ENCODE measurements at regions not wholly inside any gene's neighbourhood (a gene's known extent, or its start where the extent isn't known, plus 50 kb on each side); places are given as distances from the start of the nearest gene placed in this dataset.
A peak's percentile ranks its signal among the peaks of the same experiment; 100 is the strongest.

DNA sequence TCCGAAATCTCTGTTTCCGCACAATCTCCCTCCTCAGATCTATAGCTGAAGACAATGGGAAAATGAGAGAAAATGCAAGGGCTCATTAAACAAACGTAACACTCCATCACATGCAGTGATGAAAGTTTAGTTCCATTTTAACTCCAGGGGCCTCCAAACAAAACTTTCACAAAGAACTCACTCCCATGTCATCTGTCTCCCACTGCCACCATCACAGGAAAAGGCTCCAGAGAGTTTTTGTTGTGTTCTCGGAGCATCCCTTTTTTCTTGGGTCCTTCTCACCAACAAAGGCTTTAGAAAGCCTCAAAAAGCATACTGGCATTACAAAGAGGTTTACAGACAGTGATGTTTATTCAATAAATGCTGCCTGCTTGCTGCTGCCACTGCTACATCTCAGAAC lies 339.6 kb downstream of the TPBG start:
- WGBS: 78% methylated on average over 4 of the region's 4 CpGs
- no peaks in the 10 kb centered on the region for H3K27me3 ChIP-seq (ENCODE audit: insufficient read depth, low read length)

DNA sequence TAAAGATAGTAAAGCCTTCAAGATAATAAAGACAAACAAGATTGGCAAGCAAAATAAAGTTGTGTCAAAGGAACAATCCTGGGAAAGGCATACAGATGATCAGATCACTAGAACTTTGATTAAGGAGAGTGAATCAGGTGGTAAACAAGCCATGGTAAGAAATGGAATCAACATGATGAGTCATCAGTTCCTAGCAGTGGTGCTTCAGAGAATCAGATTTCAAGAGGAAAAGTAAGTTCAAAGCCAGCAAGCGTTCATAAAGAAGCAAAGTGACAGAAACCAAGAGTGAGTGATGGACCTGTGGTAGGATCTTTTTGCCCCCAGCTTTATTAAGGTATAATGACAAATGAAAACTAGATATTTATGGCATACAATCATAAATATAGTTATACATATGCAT lies 340.4 kb downstream of the TPBG start:
- Histone ChIP-seq H3K27ac (ENCODE audit: low read depth, low read length) (no peak overlapping the region), H3K27me3 (ENCODE audit: insufficient read depth, low read length) (no peaks in the 10 kb centered on the region), H3K4me1 (ENCODE audit: insufficient read depth, low read length) (0 out of 2 replicates have a peak, but pooled peaks cover 6% of the 10 kb centered on the region), H3K36me3 (ENCODE audit: insufficient read depth, low read length) (no peaks in the 10 kb centered on the region), H3K9me3 (ENCODE audit: insufficient read depth, low read depth, low read length) (peaks cover 12% of the 10 kb centered on the region), H3K4me3 (ENCODE audit: low read length) (no peak overlapping the region), H3K9ac (ENCODE audit: low read depth, low read length) (no peak overlapping the region)
- WGBS: 86% methylated on average over 1 of the region's 1 CpG

More for the DNA sequence above, 339.6 kb downstream of the TPBG start:
- H3K9ac ChIP-seq (ENCODE audit: low read depth, low read length): no peak overlapping the region
- H3K27ac ChIP-seq (ENCODE audit: low read depth, low read length): no peak overlapping the region
- 0 out of 2 replicates have a peak, but pooled peaks cover 6% of the 10 kb centered on the region for H3K4me1 ChIP-seq (ENCODE audit: insufficient read depth, low read length)
- peaks cover 8% of the 10 kb centered on the region for H3K9me3 ChIP-seq (ENCODE audit: insufficient read depth, low read depth, low read length)
- H3K4me3 ChIP-seq (ENCODE audit: low read length): no peak overlapping the region
- no peaks in the 10 kb centered on the region for H3K36me3 ChIP-seq (ENCODE audit: insufficient read depth, low read length)

DNA sequence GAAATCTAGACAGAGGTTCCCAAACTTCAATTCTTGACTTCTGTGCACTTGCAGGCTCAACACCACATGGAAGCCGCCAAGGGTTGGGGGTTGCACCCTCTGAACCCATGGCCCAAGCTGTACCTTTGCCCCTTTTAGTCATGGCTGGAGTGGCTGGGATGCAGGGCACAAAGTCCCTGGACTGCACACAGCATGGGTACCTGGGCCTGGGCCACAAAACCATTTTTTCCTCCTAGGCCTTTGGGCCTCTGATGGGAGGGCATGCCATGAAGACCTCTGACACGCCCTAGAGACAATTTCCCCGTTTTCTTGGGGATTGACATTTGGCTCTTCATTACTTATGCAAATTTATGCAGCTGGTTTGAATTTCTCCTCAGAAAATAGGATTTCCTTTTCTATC lies 342.0 kb downstream of the TPBG start:
- Histone ChIP-seq H3K27me3 (ENCODE audit: insufficient read depth, low read length) (no peaks in the 10 kb centered on the region), H3K36me3 (ENCODE audit: insufficient read depth, low read length) (no peaks in the 10 kb centered on the region), H3K9me3 (ENCODE audit: insufficient read depth, low read depth, low read length) (peaks cover 14% of the 10 kb centered on the region), H3K4me3 (ENCODE audit: low read length) (no peak overlapping the region), H3K27ac (ENCODE audit: low read depth, low read length) (no peak overlapping the region), H3K4me1 (ENCODE audit: insufficient read depth, low read length) (0 out of 2 replicates have a peak, but pooled peaks cover 6% of the 10 kb centered on the region), H3K9ac (ENCODE audit: low read depth, low read length) (no peak overlapping the region)
- 98% methylated on average over 3 of the region's 3 CpGs for WGBS

DNA sequence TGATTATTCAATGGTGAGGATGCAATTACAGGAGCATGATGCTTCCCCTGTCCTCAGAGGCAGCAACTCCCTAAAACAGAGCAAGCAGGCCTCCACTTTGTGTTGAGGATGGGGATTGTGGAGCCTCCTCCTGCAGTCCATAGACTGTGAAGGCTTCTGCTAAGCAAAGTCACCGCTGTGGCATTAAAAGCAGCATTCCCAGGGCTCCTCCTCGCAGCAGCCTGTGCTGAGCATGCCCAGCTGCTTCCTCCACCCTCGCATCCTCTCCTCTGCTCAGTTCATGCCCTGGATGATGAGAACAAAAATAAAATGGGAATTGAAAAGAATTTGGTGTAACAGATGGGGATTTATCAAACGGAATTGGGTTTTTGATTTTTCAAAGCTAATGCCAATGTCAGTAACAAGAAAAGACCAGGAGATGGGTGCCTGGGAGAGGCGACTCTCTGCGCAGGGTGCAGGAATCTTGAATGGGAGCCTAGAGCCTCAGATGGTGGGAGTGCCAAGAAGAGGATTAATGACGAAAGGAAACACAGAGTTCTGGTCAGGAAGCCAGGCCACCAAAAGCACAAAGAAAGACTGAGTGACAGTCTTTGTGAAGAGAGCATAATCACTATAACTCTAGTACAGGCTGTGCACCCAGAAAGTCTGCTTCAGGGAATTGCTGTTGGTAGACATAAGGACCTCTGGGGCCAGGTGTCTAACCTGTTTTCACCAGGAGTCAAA lies 347.6 kb downstream of the TPBG start:
- Histone ChIP-seq H3K9ac (ENCODE audit: low read depth, low read length) (no peak overlapping the region), H3K27me3 (ENCODE audit: insufficient read depth, low read length) (no peaks in the 10 kb centered on the region), H3K9me3 (ENCODE audit: insufficient read depth, low read depth, low read length) (peaks cover 25% of the 10 kb centered on the region), H3K4me1 (ENCODE audit: insufficient read depth, low read length) (no peaks in the 10 kb centered on the region), H3K36me3 (ENCODE audit: insufficient read depth, low read length) (no peaks in the 10 kb centered on the region), H3K4me3 (ENCODE audit: low read length) (no peak overlapping the region), H3K27ac (ENCODE audit: low read depth, low read length) (no peak overlapping the region)
- 94% methylated on average over 7 of the region's 7 CpGs for WGBS

DNA sequence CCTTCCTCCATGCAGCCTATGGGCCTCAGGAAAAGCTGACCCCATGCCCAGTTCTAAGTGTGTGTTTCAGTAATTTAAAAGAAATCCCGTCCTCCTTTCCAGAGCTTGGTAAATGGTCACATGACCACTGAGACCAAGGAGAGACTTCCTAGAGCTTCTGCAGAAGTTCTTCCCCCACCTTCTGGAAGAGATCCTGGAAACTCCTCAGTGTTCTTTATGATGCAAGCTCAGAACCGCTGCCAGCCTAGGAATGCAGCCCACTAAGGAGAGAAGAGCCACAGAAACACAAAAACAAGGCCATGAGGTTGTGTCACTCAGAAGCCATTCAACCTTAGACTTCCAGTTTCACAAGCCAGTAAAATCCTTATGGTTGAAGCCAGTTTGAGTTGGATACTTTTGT lies 348.4 kb downstream of the TPBG start:
- WGBS: 68% methylated on average over 2 of the region's 2 CpGs
- H3K9ac ChIP-seq (ENCODE audit: low read depth, low read length): no peak overlapping the region
- no peak overlapping the region for H3K27ac ChIP-seq (ENCODE audit: low read depth, low read length)
- H3K36me3 ChIP-seq (ENCODE audit: insufficient read depth, low read length): no peaks in the 10 kb centered on the region
- no peaks in the 10 kb centered on the region for H3K27me3 ChIP-seq (ENCODE audit: insufficient read depth, low read length)
- no peak overlapping the region for H3K4me3 ChIP-seq (ENCODE audit: low read length)
- peaks cover 26% of the 10 kb centered on the region for H3K9me3 ChIP-seq (ENCODE audit: insufficient read depth, low read depth, low read length)
- H3K4me1 ChIP-seq (ENCODE audit: insufficient read depth, low read length): no peaks in the 10 kb centered on the region

DNA sequence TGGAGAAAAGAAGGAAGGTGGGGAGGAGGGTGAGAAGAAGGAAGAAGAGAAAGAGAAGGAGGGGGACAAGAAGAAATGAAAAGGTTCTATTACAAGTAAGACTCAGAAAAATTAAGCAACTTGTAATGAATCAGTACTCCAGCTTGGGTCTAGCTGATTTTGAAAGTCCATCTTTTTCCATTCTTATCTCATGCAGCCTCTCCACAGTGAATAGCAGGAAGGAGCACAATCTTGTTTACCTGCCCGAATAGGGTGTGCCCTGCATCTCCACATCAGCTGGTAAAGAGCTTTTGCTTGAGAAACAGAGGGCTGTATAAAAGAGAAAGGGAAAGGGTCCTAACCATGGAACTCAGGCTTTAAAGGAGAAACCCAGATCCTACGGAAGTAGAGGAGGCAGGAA lies 348.8 kb downstream of the TPBG start:
- H3K27ac ChIP-seq (ENCODE audit: low read depth, low read length): no peak overlapping the region
- no peaks in the 10 kb centered on the region for H3K4me1 ChIP-seq (ENCODE audit: insufficient read depth, low read length)
- H3K9me3 ChIP-seq (ENCODE audit: insufficient read depth, low read depth, low read length): peaks cover 26% of the 10 kb centered on the region
- WGBS: 85% methylated on average over 2 of the region's 2 CpGs
- no peaks in the 10 kb centered on the region for H3K36me3 ChIP-seq (ENCODE audit: insufficient read depth, low read length)
- H3K27me3 ChIP-seq (ENCODE audit: insufficient read depth, low read length): no peaks in the 10 kb centered on the region
- H3K9ac ChIP-seq (ENCODE audit: low read depth, low read length): no peak overlapping the region
- H3K4me3 ChIP-seq (ENCODE audit: low read length): no peak overlapping the region

DNA sequence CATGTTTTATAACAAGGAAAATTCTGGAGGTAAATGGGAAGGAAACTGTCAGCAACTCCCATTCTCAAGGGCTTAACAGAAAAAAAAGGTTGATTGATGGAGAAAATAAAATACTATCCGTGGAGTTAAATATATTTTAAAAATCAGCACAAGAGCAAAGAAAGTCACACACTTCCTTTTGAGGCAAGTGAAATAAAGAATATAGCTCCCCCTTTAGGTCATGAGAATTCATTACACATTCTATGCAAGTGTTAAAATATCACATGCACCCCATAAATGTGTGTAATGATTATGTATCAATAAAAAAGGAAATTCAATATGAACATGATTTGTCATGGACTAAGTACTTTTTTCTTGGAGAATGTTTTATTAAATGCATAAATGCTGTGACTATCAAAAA lies 349.2 kb downstream of the TPBG start:
- no peaks in the 10 kb centered on the region for H3K4me1 ChIP-seq (ENCODE audit: insufficient read depth, low read length)
- H3K4me3 ChIP-seq (ENCODE audit: low read length): no peak overlapping the region
- no peaks in the 10 kb centered on the region for H3K36me3 ChIP-seq (ENCODE audit: insufficient read depth, low read length)
- peaks cover 26% of the 10 kb centered on the region for H3K9me3 ChIP-seq (ENCODE audit: insufficient read depth, low read depth, low read length)
- WGBS: no CpG with 5 or more reads among the region's 1 CpG
- H3K9ac ChIP-seq (ENCODE audit: low read depth, low read length): no peak overlapping the region
- no peak overlapping the region for H3K27ac ChIP-seq (ENCODE audit: low read depth, low read length)
- H3K27me3 ChIP-seq (ENCODE audit: insufficient read depth, low read length): no peaks in the 10 kb centered on the region

DNA sequence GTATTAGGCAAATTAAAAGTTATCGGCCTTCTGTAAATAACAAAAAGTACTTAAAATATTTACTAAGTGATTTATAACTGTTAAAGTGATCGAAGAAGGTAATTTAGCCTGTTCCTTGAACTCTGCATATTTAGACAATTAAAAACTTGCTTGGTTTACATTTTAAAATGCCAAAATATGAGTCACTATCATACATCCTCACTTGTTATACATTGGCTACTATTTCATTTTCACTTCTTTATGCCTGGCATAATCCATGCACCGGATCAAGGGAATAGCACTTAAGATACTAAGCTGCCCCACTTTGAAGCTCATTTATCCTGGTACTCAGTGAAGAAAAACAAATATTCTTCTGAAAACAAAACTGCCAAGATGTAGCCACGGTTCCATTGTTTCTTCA lies 344.6 kb downstream of the UBE3D start:
- Histone ChIP-seq H3K9me3 (ENCODE audit: insufficient read depth, low read depth, low read length) (peaks cover 2% of the 10 kb centered on the region; the same call in 1 of the 2 replicates), H3K4me3 (ENCODE audit: low read length) (no peak overlapping the region), H3K27ac (ENCODE audit: low read depth, low read length) (no peak overlapping the region), H3K9ac (ENCODE audit: low read depth, low read length) (no peak overlapping the region), H3K36me3 (ENCODE audit: insufficient read depth, low read length) (no peaks in the 10 kb centered on the region), H3K27me3 (ENCODE audit: insufficient read depth, low read length) (no peaks in the 10 kb centered on the region), H3K4me1 (ENCODE audit: insufficient read depth, low read length) (no peaks in the 10 kb centered on the region)
- 89% methylated on average over 3 of the region's 4 CpGs for WGBS

DNA sequence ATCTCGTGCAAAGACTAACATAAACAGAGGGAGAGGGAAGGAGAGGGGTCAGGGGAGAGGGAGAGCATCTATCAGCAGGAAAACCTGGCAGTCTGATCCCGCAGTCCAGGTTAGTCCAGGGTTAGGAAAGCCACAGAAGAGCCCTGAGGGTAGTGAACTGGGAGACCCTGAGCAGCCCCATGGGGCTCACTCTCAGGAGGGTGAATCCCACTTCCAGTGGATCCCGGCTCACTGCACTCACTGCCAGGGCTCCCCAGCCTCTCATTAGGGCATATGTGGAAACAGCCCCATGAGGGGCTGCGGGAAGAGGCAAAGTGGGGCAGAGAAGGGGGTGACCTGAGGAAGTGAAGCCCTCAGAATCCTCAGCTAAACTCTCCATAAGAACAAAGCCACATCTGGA lies 329.9 kb downstream of the UBE3D start:
- 92% methylated on average over 4 of the region's 4 CpGs for WGBS

DNA sequence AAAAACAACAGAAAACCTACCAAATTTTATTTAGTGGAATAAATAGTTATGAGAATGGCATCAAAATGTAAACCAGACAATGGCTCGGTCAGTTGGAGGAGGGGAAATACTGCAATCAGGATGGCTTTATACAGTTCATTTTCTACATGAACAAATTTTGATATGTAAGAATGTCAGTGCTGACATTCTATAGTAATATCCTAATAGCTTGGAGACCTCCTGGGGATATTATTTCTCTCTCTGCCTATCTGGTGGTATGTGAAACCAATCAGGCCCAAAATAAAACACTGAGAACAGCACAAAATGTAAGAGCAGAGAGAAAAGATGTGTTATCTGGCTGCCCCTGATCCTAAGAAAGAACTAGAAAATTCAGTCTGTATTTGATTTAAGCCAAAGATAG lies 327.7 kb downstream of the UBE3D start:
- no CpG with 5 or more reads among the region's 1 CpG for WGBS
- H3K4me1 ChIP-seq (ENCODE audit: insufficient read depth, low read length): peaks cover 50% of the 10 kb centered on the region

More for the DNA sequence above, 329.9 kb downstream of the UBE3D start:
- Histone ChIP-seq H3K36me3 (ENCODE audit: insufficient read depth, low read length) (no peaks in the 10 kb centered on the region), H3K27ac (ENCODE audit: low read depth, low read length) (no peak overlapping the region), H3K27me3 (ENCODE audit: insufficient read depth, low read length) (no peaks in the 10 kb centered on the region), H3K4me3 (ENCODE audit: low read length) (no peak overlapping the region), H3K9ac (ENCODE audit: low read depth, low read length) (no peak overlapping the region), H3K9me3 (ENCODE audit: insufficient read depth, low read depth, low read length) (no peaks in the 10 kb centered on the region), H3K4me1 (ENCODE audit: insufficient read depth, low read length) (peaks cover 37% of the 10 kb centered on the region)

DNA sequence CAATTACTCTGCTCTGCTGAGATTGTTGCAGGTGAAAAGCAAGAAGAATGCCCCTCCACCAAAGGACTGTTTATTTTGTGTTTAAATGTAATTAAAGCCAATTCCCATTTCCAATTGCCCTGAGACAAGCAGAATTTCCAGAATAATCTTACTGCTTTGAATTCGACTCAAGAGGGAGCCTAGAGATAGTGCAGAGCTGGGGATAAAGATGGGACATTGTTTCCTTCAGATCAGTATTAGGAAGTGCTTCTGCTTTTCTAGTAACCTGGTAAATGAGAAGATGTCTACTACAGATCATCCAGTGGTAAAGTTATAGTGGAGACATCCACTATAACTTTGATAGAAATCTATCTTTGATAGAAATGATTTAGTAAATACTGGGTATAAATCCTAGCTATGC lies 326.9 kb downstream of the UBE3D start:
- peak overlapping the region; percentile 48; the same call in 1 of the 2 replicates for H3K9ac ChIP-seq (ENCODE audit: low read depth, low read length)
- 45% methylated on average over 1 of the region's 1 CpG for WGBS
- H3K9me3 ChIP-seq (ENCODE audit: insufficient read depth, low read depth, low read length): no peaks in the 10 kb centered on the region
- 0 out of 2 replicates have a peak overlapping the region, but pooled peaks have one; percentile 4 for H3K4me3 ChIP-seq (ENCODE audit: low read length)
- H3K27ac ChIP-seq (ENCODE audit: low read depth, low read length): peak overlapping the region; percentile 68
- H3K36me3 ChIP-seq (ENCODE audit: insufficient read depth, low read length): no peaks in the 10 kb centered on the region
- peaks cover 50% of the 10 kb centered on the region for H3K4me1 ChIP-seq (ENCODE audit: insufficient read depth, low read length)
- no peaks in the 10 kb centered on the region for H3K27me3 ChIP-seq (ENCODE audit: insufficient read depth, low read length)

More for the DNA sequence above, 327.7 kb downstream of the UBE3D start:
- Histone ChIP-seq H3K9me3 (ENCODE audit: insufficient read depth, low read depth, low read length) (no peaks in the 10 kb centered on the region), H3K27ac (ENCODE audit: low read depth, low read length) (no peak overlapping the region; the same call in 1 of the 2 replicates), H3K9ac (ENCODE audit: low read depth, low read length) (no peak overlapping the region), H3K4me3 (ENCODE audit: low read length) (no peak overlapping the region), H3K36me3 (ENCODE audit: insufficient read depth, low read length) (no peaks in the 10 kb centered on the region), H3K27me3 (ENCODE audit: insufficient read depth, low read length) (no peaks in the 10 kb centered on the region)
